ENCODE measurements at regions not wholly inside any gene's neighbourhood (a gene's known extent, or its start where the extent isn't known, plus 50 kb on each side); places are given as distances from the start of the nearest gene placed in this dataset.

GRCh38 chr4:57371671-57372070 is 261.5 kb upstream of the IGFBP7 start:
- DNase-seq (ENCODE audit: low spot score): no peak
- CTCF ChIA-PET (ENCODE audit: unreplicated experiment): no interaction called here

GRCh38 chr4:57370691-57371090 is 260.5 kb upstream of the IGFBP7 start:
- Histone ChIP-seq H3K4me3 (ENCODE audit: low read depth, low read length, poor library complexity, severe bottlenecking) (no peak overlapping the region), H3K9me2 (ENCODE audit: insufficient read depth, low read length) (no peaks in the 10 kb centered on the region), H3K36me3 (ENCODE audit: insufficient read depth, low read length) (no peaks in the 10 kb centered on the region), H2AFZ (ENCODE audit: low read length) (no peak overlapping the region), H3K27ac (ENCODE audit: low read depth, low read length, poor library complexity, severe bottlenecking) (no peak overlapping the region), H3K4me1 (ENCODE audit: insufficient read depth, low read length, poor library complexity, severe bottlenecking) (no peaks in the 10 kb centered on the region), H4K20me1 (ENCODE audit: insufficient read depth, low read length) (no peaks in the 10 kb centered on the region), H3K4me2 (ENCODE audit: low read length) (no peak overlapping the region), H3K9me3 (ENCODE audit: low read length) (no peaks in the 10 kb centered on the region), H3K79me2 (ENCODE audit: insufficient read depth, low read depth, low read length) (no peaks in the 10 kb centered on the region)
- ChIA-PET POLR2A (no interaction called here), CTCF (ENCODE audit: unreplicated experiment) (no interaction called here)
- BruUV-seq (replicated peaks): no TSS peak
- no peak for TF ChIP-seq CTCF (conservative IDR thresholded peaks at IDR 0.05; ENCODE audit: low read length)
- TF ChIP-seq EZH2phosphoT487 (IDR thresholded peaks at IDR 0.05; ENCODE audit: borderline replicate concordance, low read depth, low read length): no peak
- intact Hi-C loops (cut with micrococcal nuclease; ENCODE audit: unreplicated experiment): no loop called here
- no peak for DNase-seq (ENCODE audit: low spot score)

More at GRCh38 chr4:57371671-57372070, 261.5 kb upstream of the IGFBP7 start:
- Histone ChIP-seq H4K20me1 (ENCODE audit: insufficient read depth, low read length) (no peaks in the 10 kb centered on the region), H3K4me2 (ENCODE audit: low read length) (no peak overlapping the region), H3K36me3 (ENCODE audit: insufficient read depth, low read length) (no peaks in the 10 kb centered on the region), H3K9me3 (ENCODE audit: low read length) (no peaks in the 10 kb centered on the region), H3K79me2 (ENCODE audit: insufficient read depth, low read depth, low read length) (no peaks in the 10 kb centered on the region), H2AFZ (ENCODE audit: low read length) (no peak overlapping the region), H3K4me3 (ENCODE audit: low read depth, low read length, poor library complexity, severe bottlenecking) (no peak overlapping the region), H3K9me2 (ENCODE audit: insufficient read depth, low read length) (no peaks in the 10 kb centered on the region), H3K4me1 (ENCODE audit: insufficient read depth, low read length, poor library complexity, severe bottlenecking) (no peaks in the 10 kb centered on the region), H3K27ac (ENCODE audit: low read depth, low read length, poor library complexity, severe bottlenecking) (no peak overlapping the region)
- no TSS peak for BruUV-seq (replicated peaks)
- POLR2A ChIA-PET: interaction anchor here (0.7 kb wide), 1 partner anchor 1055 kb away, joined by 3 read pairs; no protein-coding TSS in a partner anchor
- no peak for TF ChIP-seq EZH2phosphoT487 (IDR thresholded peaks at IDR 0.05; ENCODE audit: borderline replicate concordance, low read depth, low read length)
- no peak for TF ChIP-seq CTCF (conservative IDR thresholded peaks at IDR 0.05; ENCODE audit: low read length)
- intact Hi-C loops (cut with micrococcal nuclease; ENCODE audit: unreplicated experiment): no loop called here

- TF ChIP-seq CTCF (conservative IDR thresholded peaks at IDR 0.05; ENCODE audit: low read length) (no peak), EZH2phosphoT487 (IDR thresholded peaks at IDR 0.05; ENCODE audit: borderline replicate concordance, low read depth, low read length) (no peak)
- H4K20me1 ChIP-seq (ENCODE audit: insufficient read depth, low read length): no peaks in the 10 kb centered on the region
- H3K36me3 ChIP-seq (ENCODE audit: insufficient read depth, low read length): no peaks in the 10 kb centered on the region
- CTCF ChIA-PET (ENCODE audit: unreplicated experiment): no interaction called here
- BruUV-seq (replicated peaks): no TSS peak
- H2AFZ ChIP-seq (ENCODE audit: low read length): no peak overlapping the region
- no peaks in the 10 kb centered on the region for H3K79me2 ChIP-seq (ENCODE audit: insufficient read depth, low read depth, low read length)
- DNase-seq (ENCODE audit: low spot score): no peak
- intact Hi-C loops (cut with micrococcal nuclease; ENCODE audit: unreplicated experiment): no loop called here
- H3K9me3 ChIP-seq (ENCODE audit: low read length): no peaks in the 10 kb centered on the region
- no peaks in the 10 kb centered on the region for H3K9me2 ChIP-seq (ENCODE audit: insufficient read depth, low read length)
- no peak overlapping the region for H3K27ac ChIP-seq (ENCODE audit: low read depth, low read length, poor library complexity, severe bottlenecking)
- H3K4me1 ChIP-seq (ENCODE audit: insufficient read depth, low read length, poor library complexity, severe bottlenecking): no peaks in the 10 kb centered on the region
- no peak overlapping the region for H3K4me3 ChIP-seq (ENCODE audit: low read depth, low read length, poor library complexity, severe bottlenecking)
- POLR2A ChIA-PET: no interaction called here
- no peak overlapping the region for H3K4me2 ChIP-seq (ENCODE audit: low read length)
Observed at GRCh38 chr4:57369446-57369845, 259.3 kb upstream of the IGFBP7 start.
